HL-60 (cell line): ENCODE measurements at regions not wholly inside any gene's neighbourhood (a gene's known extent, or its start where the extent isn't known, plus 50 kb on each side); places are given as distances from the start of the nearest gene placed in this dataset.

ENCODE experiments used
- DNase-seq, 2 experiments: peaks; one replicate each; pipeline ENCODE4 v3.0.0-alpha.2; 2010 to 2020; ENCODE audit warnings: low read depth in 1 of 2, low spot score in 1 of 2
- H3K27ac ChIP-seq: fragments of 250-450 bp; sonication (Bioruptor Pico); replicated peaks from 2 replicates; pipeline ENCODE4 v1.5.1; 2020; ENCODE audit warnings: mild to moderate bottlenecking, moderate library complexity
- H3K27me3 ChIP-seq: fragments of 250-450 bp; sonication (Bioruptor Pico); 2 replicates; pipeline ENCODE4 v1.5.1; 2021; ENCODE audit warnings: mild to moderate bottlenecking, moderate library complexity; ENCODE audit not compliant: insufficient read depth, poor library complexity, severe bottlenecking
- H3K4me3 ChIP-seq: replicated peaks from 2 replicates; pipeline ENCODE4 v1.5.1; 2011; ENCODE audit warnings: mild to moderate bottlenecking, control low read depth, low read length; ENCODE audit not compliant: insufficient read depth
- CTCF ChIP-seq: IDR thresholded peaks from one replicate; pipeline ENCODE4 v1.5.1; 2011; ENCODE audit warnings: low read length, control low read depth, inconsistent platforms; ENCODE audit not compliant: insufficient read depth
- GABPA ChIP-seq: IDR thresholded peaks from 2 replicates; pipeline ENCODE4 v1.6.1; 2012; ENCODE audit warnings: low read depth
- POLR2AphosphoS5 ChIP-seq: IDR thresholded peaks from 2 replicates; pipeline ENCODE4 v1.6.1; 2012; ENCODE audit warnings: low read depth
- REST ChIP-seq: IDR thresholded peaks from 2 replicates; pipeline ENCODE4 v1.6.1; 2012; ENCODE audit warnings: low read depth; ENCODE audit not compliant: insufficient replicate concordance
- SPI1 ChIP-seq: IDR thresholded peaks from 2 replicates; pipeline ENCODE4 v1.6.1; 2012; ENCODE audit warnings: low read depth, mild to moderate bottlenecking, borderline replicate concordance

- Histone ChIP-seq H3K4me3 (no peak overlapping the region), H3K27ac (no peak overlapping the region), H3K27me3 (no peaks in the 10 kb centered on the region)
- TF ChIP-seq CTCF (no peak), SPI1 (no peak)
- DNase-seq = no peak
Observed at GRCh38 chr6:2529211-2529719, 221.5 kb downstream of the MYLK4 start.

- H3K4me3 ChIP-seq = no peak overlapping the region
- TF ChIP-seq POLR2AphosphoS5 = no peak
- TF ChIP-seq CTCF = no peak
- TF ChIP-seq GABPA = no peak
- TF ChIP-seq SPI1 = no peak
- no peak for TF ChIP-seq REST
- no peaks in the 10 kb centered on the region for H3K27me3 ChIP-seq
- no peak for DNase-seq
- H3K27ac ChIP-seq = no peak overlapping the region
Observed at GRCh38 chr6:2528156-2528555, 222.6 kb downstream of the MYLK4 start.

GRCh38 chr6:2526766-2527165 is 224.0 kb downstream of the MYLK4 start:
- Histone ChIP-seq H3K4me3 (no peak overlapping the region), H3K27ac (peak overlapping the region; percentile 52; the same call in 1 of the 2 replicates), H3K27me3 (no peaks in the 10 kb centered on the region)
- no peak for DNase-seq
- TF ChIP-seq SPI1 (no peak), GABPA (no peak)

GRCh38 chr6:2524090-2524489 is 226.6 kb downstream of the MYLK4 start:
- Histone ChIP-seq H3K27ac (peak overlapping the region; percentile 84), H3K4me3 (no peak overlapping the region), H3K27me3 (no peaks in the 10 kb centered on the region)
- DNase-seq = peak in 1 of 2 experiments; percentile 61
- TF ChIP-seq CTCF (peak; percentile 26), REST (no peak)
